Urinary bladder (tissue), 3 donors: ENCODE measurements at regions not wholly inside any gene's neighbourhood (a gene's known extent, or its start where the extent isn't known, plus 50 kb on each side); places are given as distances from the start of the nearest gene placed in this dataset.
"Not testable (repeated sequence)": the region's sequence is repeated elsewhere in the genome, so short reads cannot be mapped to it uniquely, and the experiment has no call there.

Experiments used
- DNase-seq: peaks from one replicate; pipeline ENCODE4 v3.0.0-alpha.2; 2015; ENCODE audit errors: extremely low spot score
- H3K27ac ChIP-seq: one replicate; pipeline ENCODE4 v1.5.1; 2013; ENCODE audit warnings: low read depth, mild to moderate bottlenecking, moderate library complexity
- H3K36me3 ChIP-seq: one replicate; pipeline ENCODE4 v1.6.1; 2013; ENCODE audit warnings: mild to moderate bottlenecking, moderate library complexity; ENCODE audit not compliant: insufficient read depth
- H3K4me1 ChIP-seq: one replicate; pipeline ENCODE4 v1.6.1; 2013; ENCODE audit warnings: mild to moderate bottlenecking, moderate library complexity; ENCODE audit not compliant: insufficient read depth
- H3K4me3 ChIP-seq: one replicate; pipeline ENCODE4 v1.5.1; 2013; ENCODE audit warnings: low read depth, low read length
- WGBS: extraction: QIAGEN DNeasy Blood & Tissue Kit; methylation state at CpG from one replicate; pipeline ENCODE4 v1.1.7; 2013; 5-methylcytosine and 5-hydroxymethylcytosine counted together
- donor health status: healthy with polysubstance abuse.
- donor health status: healthy.

DNA sequence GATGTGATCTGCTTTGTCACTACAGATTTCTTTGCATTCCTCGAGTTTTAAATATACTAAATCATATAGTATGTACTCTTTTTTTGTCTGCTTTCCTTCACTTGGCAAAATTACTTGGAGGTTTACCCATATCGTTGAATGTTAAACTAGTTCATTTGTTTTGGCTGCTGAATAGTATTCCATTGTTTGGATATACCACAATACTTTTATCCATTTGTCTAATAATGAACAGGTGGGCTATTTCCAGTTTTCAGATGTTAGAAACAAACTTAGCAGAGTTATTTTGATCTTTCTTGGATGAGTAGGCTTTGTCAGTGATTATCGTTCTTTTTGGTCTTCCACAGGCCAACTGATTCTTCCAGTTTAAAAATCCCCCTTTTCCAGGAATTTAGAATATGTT, 154.0 kb upstream of the TGFBR2 start:
- Histone ChIP-seq H3K4me3 (no peak overlapping the region), H3K36me3 (no peaks in the 10 kb centered on the region), H3K4me1 (no peaks in the 10 kb centered on the region), H3K27ac (no peak overlapping the region)
- no peak for DNase-seq
- WGBS: 91% methylated on average over 3 of the region's 3 CpGs

DNA sequence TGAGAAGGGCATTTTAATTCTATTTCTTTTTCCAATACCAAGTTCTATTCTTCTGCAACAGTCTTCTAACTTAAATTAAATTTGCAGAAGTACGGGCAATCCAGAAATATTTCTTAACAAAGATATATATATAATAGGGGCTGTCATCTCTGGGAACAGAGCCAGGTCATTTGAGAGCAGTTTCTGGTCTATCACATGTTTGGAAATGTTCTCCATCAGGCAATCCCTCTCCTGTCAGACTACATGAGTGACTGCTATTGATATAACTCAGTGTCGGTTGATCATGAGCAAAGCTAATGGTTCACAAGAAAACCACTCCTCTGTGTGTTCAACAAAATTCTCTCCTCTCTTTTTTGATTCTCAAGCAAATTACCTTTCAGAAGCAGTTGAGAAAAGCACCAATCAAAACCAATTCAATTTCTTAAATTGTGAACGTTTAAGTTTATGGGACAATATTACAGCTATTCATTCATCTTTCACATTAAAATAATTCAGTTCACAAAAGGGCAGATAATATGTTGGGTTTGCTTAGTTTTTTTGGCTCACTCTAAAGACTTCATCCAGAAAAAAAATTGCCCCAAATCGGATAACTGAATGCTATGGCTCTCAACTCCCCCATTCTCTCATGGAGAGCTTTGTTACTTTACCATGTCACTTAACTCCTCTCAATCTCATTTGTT, 152.9 kb upstream of the TGFBR2 start:
- Histone ChIP-seq H3K4me1 (no peaks in the 10 kb centered on the region), H3K27ac (no peak overlapping the region), H3K4me3 (no peak overlapping the region), H3K36me3 (no peaks in the 10 kb centered on the region)
- no peak for DNase-seq
- WGBS: 78% methylated on average over 4 of the region's 4 CpGs

DNA sequence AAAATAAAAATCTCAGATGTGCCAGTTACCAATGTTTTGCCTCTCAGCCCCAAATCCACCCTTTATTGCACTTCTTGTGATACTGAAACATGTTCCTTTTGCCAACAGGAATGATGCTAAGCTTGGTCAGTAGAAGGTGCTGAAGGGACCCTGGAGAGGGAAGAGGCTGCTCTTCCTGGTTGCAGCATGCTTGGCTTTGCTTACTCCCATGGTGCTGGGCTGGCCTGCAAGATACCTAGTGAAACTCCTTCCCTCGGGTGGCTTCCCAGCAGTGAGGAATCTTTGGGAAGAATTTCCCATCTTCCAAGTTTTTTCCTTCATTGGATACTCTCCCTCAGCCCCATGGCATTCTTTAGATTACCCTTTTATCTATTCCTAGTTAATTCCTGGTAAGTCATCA, 151.8 kb upstream of the TGFBR2 start:
- no peaks in the 10 kb centered on the region for H3K36me3 ChIP-seq
- 93% methylated on average over 1 of the region's 1 CpG for WGBS
- no peak overlapping the region for H3K4me3 ChIP-seq
- no peak overlapping the region for H3K27ac ChIP-seq
- no peak for DNase-seq
- no peaks in the 10 kb centered on the region for H3K4me1 ChIP-seq

DNA sequence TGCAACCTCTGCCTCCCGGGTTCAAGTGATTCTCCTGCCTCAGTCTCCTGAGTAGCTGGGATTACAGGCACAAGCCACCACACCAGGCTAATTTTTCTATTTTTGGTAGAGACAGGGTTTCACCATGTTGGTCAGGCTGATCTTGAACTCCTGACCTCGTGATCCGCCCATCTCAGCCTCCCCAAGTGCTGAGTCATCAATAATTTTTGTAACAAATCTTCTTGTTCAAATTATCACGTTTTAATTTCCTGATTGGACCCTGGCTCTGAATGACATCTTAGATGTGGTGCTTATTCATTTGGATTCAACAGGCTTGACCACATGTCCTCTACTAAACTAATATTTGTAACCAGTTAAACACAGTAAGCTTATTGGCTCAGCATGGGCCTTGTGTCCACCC, 151.3 kb upstream of the TGFBR2 start:
- not testable (repeated sequence) for H3K4me1 ChIP-seq, H3K4me3 ChIP-seq, DNase-seq, H3K36me3 ChIP-seq
- 88% methylated on average over 4 of the region's 4 CpGs for WGBS
- peak overlapping the region; percentile 38 for H3K27ac ChIP-seq

DNA sequence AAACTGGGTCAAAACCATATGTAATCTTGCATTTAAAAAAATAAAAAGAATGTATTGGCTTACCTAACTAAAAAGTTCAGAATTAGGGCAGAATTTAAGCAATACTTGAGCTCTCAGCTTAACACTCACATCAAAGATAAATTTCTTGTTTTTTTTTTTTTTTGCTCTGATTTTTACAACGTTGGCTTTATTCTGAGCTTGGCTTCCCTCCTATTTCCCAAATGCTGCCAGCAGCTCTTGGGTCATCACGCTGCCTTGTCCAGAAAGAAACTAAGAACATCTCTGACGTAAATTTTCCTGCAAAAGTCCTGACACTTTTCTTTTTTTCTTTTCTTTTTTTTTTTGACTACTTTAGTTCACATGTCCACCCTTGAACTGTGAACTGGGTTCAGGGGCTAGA, 150.6 kb upstream of the TGFBR2 start:
- 33% methylated on average over 3 of the region's 3 CpGs for WGBS
- H3K4me3 ChIP-seq: no peak overlapping the region
- H3K27ac ChIP-seq: peak overlapping the region; percentile 59
- no peak for DNase-seq
- no peaks in the 10 kb centered on the region for H3K36me3 ChIP-seq
- H3K4me1 ChIP-seq: no peaks in the 10 kb centered on the region

DNA sequence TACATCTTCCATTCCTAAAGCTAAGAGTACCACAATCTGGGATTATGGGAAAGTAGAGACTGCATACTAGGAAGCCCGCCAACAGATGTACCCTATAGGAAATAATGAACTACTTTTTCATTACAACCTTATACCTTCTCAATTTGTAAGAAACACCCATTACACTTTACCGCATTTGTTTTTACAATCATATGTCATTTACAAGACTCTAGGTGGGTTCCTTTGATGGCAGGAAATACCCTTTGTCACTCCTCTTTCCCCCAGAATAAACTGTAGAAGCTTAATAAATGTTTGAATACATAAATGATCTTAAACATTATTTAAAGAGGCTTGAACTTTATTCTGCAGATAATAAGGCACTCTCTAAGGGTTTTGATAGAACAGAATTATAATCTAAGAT, 150.1 kb upstream of the TGFBR2 start:
- Histone ChIP-seq H3K4me1 (no peaks in the 10 kb centered on the region), H3K36me3 (no peaks in the 10 kb centered on the region), H3K27ac (peak overlapping the region; percentile 59), H3K4me3 (no peak overlapping the region)
- DNase-seq: no peak
- 90% methylated on average over 2 of the region's 2 CpGs for WGBS

DNA sequence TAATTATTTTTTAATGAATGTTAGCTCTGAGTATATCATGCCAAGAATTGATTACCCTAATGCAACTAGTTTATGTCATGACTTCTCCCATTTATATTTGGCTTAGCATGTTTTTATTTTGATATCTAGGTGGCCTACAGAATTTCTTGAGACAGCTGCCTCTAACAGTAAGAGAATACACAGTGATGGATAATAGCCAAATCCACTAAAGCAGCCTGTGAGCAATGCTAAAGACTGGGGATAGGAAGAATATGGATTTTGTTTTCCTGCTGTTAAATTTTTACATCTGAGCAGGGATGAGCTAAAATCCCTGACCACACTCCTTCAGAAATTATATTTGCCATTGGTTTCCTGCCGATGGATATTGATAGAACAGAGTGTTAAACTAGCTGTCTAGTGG, 149.3 kb upstream of the TGFBR2 start:
- Histone ChIP-seq H3K4me3 (no peak overlapping the region), H3K27ac (no peak overlapping the region), H3K36me3 (no peaks in the 10 kb centered on the region), H3K4me1 (no peaks in the 10 kb centered on the region)
- WGBS: 80% methylated on average over 1 of the region's 1 CpG
- no peak for DNase-seq

DNA sequence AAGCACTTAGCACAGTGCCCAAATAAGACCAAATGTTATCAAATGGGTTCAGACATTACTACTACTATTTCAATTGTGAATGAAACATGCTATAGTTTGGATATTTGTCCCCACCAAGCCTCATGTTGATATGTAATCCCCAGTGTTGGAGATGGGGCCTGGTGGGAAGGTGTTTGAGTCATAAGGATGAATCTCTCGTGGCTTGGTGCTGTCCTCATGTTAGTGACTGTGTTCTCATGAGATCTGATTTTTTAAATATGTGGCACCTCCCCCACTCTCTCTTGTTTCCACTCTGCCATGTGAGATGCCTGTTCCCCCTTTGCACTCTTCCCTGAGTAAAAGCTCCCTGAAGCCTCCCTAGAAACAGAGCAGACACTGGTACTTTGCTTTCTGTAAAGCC, 148.7 kb upstream of the TGFBR2 start:
- DNase-seq: no peak
- 94% methylated on average over 1 of the region's 1 CpG for WGBS
- no peak overlapping the region for H3K27ac ChIP-seq
- no peaks in the 10 kb centered on the region for H3K4me1 ChIP-seq
- H3K36me3 ChIP-seq: no peaks in the 10 kb centered on the region
- no peak overlapping the region for H3K4me3 ChIP-seq

DNA sequence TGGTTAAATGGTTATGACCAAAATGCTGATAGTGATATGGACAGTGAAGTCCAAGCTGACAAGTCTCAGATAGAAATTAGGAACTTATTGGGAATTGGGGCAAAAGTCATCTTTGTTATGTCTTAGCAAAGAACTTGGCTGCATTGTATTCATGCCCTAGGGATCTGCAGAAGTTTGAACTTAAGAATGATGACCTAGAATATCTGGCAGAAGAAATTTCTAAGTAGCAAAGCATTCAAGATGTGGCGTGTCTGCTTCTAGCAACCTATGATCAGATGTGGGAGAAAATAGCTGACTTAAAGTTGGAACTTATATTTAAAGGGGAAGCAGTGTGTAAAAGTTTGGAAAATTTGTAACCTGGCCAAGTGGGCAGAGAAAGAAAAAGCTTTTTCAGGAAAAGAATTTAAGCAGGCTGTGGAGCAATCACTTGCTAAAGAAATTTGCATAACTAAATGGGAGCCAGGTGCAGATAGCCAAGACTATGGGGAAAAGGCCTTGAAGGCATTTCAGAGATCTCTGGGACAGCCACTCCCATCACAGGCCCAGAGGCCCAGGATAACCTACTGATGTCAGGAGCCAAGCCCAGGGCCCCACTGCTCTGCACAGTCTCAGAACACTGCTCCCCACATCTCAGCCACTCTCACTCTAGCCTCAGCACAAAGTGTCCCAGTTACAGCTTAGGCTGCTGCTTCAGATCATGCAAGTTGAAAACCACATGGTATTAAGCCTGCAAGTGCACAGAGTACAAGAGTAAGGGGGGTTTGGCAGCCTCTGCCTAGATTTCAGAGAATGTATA, 147.8 kb upstream of the TGFBR2 start:
- Histone ChIP-seq H3K36me3 (no peaks in the 10 kb centered on the region), H3K4me1 (no peaks in the 10 kb centered on the region), H3K4me3 (no peak overlapping the region), H3K27ac (no peak overlapping the region)
- DNase-seq: no peak
- 79% methylated on average over 1 of the region's 1 CpG for WGBS

DNA sequence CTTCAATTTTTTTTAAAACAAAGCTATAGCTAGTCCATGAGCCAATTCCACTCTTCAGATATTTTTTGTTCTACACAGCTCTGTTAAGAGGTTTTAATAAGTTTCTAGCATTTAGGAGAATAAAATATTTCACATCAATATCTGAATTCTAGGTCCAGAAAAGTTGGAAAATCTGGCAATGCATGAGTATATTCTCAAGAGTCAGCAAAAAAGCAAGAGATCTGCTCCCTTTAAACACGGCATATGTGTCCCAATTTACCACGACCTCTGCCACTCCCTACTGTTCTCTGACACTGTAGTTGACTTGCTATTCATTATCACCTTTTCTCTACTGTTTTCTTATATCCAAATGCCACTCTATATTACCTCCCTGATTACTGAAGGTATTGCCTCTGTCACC, 145.1 kb upstream of the TGFBR2 start:
- Histone ChIP-seq H3K4me3 (no peak overlapping the region), H3K36me3 (no peaks in the 10 kb centered on the region), H3K4me1 (no peaks in the 10 kb centered on the region), H3K27ac (no peak overlapping the region)
- WGBS: 92% methylated on average over 2 of the region's 2 CpGs
- no peak for DNase-seq

DNA sequence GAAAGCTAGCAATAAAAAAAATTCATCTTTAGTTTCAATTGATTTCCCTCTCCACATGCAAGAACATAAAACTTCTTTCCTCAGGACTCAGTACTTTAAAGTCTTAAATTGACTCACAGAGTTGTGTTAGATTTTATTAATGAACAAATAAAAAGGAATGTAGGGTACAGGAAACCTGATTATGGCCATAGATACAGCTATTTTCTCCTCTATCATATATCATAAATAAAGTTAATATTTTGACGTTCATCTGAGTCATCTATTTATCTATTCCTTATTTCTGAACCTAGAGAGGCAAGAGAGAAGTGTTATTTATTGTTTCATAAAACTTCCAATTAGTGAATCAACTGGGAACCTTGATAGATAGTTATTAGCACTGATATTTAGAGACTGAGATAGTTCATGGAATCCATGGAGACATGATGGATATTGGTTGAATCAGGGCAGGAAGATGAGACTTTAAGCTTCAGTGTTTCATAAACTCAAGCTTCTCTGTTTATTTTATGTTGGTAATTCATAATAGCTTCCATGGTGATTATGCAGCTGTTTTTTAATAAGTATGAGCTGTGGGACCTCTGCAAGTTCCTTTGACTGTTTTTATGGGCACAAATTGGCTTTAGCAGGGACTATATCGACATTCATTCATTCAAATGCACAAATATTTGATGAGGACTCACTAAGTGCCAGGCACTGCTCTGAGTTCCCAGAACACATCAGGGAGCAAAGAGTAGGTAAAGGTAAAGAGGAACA, 143.5 kb upstream of the TGFBR2 start:
- H3K36me3 ChIP-seq: no peaks in the 10 kb centered on the region
- no peak overlapping the region for H3K27ac ChIP-seq
- no peaks in the 10 kb centered on the region for H3K4me1 ChIP-seq
- DNase-seq: no peak
- WGBS: 61% methylated on average over 2 of the region's 2 CpGs
- no peak overlapping the region for H3K4me3 ChIP-seq

DNA sequence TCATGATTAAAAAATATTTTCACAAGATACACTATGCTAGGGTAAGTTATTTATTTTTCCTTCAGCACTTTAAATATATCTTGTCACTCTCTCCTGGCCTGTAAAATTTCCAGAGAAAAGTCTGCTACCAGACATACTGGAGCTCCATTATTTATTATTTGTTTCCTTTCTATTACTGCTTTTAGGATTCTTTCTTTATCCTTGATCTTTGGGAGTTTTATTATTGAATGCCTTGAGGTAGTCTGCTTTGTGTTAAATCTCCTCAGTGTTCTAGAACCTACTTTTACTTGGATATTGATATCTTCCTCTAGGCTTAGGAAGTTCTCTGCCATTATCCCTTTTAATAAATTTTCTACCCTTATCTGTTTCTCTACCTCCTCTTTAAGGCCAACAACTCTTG, 142.0 kb upstream of the TGFBR2 start:
- DNase-seq: no peak
- no peaks in the 10 kb centered on the region for H3K36me3 ChIP-seq
- H3K4me3 ChIP-seq: no peak overlapping the region
- no peak overlapping the region for H3K27ac ChIP-seq
- H3K4me1 ChIP-seq: no peaks in the 10 kb centered on the region

DNA sequence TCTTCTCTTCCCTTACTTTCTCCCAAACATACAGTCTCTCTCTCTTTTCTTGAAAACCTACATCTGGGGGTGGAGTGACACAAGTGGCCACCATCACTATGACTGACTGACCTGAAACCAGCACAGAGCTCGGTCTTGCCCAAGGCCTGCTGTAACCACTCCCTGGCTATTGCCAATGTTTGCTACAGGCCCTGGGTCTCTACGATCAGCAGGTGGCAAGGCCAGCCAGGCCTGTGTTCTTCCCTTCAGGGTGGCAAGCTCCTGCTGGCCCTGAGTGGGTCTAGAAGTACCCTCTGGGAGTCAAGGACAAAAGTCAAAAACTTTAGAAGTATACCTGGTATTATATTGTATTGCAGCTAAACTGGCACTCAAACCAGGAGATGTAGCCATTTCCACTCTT, 140.9 kb upstream of the TGFBR2 start:
- no peak overlapping the region for H3K27ac ChIP-seq
- WGBS: 96% methylated on average over 2 of the region's 2 CpGs

More for the DNA sequence above, 140.9 kb upstream of the TGFBR2 start:
- no peak for DNase-seq
- Histone ChIP-seq H3K4me3 (no peak overlapping the region), H3K4me1 (no peaks in the 10 kb centered on the region), H3K36me3 (no peaks in the 10 kb centered on the region)
